Caco-2 (cell line): ENCODE measurements at regions not wholly inside any gene's neighbourhood (a gene's known extent, or its start where the extent isn't known, plus 50 kb on each side); places are given as distances from the start of the nearest gene placed in this dataset.

Experiments
- BruUV-seq: library from RNA; stranded (reverse); fragments of 400-500 nt; replicated peaks from 2 replicates; lab custom pipeline; 2021; lab: Mats Ljungman, UMichigan
- CTCF ChIA-PET: fragments of 300-600 bp; sonication (Branson Sonifier 250); formaldehyde crosslinking; loops from one replicate; lab custom pipeline; 2022; ENCODE audit warnings: antibody characterized with exemption; lab: Charles Lee
- POLR2A ChIA-PET: fragments of 300-600 bp; sonication (Branson Sonifier 250); formaldehyde crosslinking; loops from one replicate; lab custom pipeline; 2022; ENCODE audit warnings: antibody characterized with exemption; lab: Charles Lee
- DNase-seq, 2 experiments: peaks; one replicate each; pipeline versions ENCODE4 v3.0.0 to v3.0.0-alpha.2; 2020 to 2022
- H3K27me3 ChIP-seq: replicated peaks from 2 replicates; pipeline ENCODE4 v1.6.0; 2011; ENCODE audit warnings: low read length; ENCODE audit not compliant: control insufficient read depth, insufficient read depth
- H3K36me3 ChIP-seq: 2 replicates; pipeline ENCODE4 v1.5.1; 2011; ENCODE audit warnings: low read length; ENCODE audit not compliant: control insufficient read depth, insufficient read depth
- H3K4me1 ChIP-seq: fragments of 250-450 bp; sonication (Bioruptor Pico); 2 replicates; pipeline ENCODE4 v1.5.1; 2020; ENCODE audit warnings: mild to moderate bottlenecking
- H3K4me3 ChIP-seq: 2 replicates; pipeline ENCODE4 v1.5.1; 2011; ENCODE audit warnings: low read depth, mild to moderate bottlenecking, control low read depth, low read length
- H3K9me3 ChIP-seq: fragments of 250-450 bp; sonication (Bioruptor Pico); 2 replicates; pipeline ENCODE4 v1.5.1; 2020; ENCODE audit warnings: mild to moderate bottlenecking, moderate library complexity
- H3K27ac Mint-ChIP-seq: one replicate; pipeline ENCODE4 v1.8.0; 2022; ENCODE audit warnings: mixed read lengths; ENCODE audit not compliant: unreplicated experiment
- H3K27me3 Mint-ChIP-seq: one replicate; pipeline ENCODE4 v1.8.0; 2022; ENCODE audit warnings: mixed read lengths; ENCODE audit not compliant: insufficient read depth, unreplicated experiment
- H3K36me3 Mint-ChIP-seq: one replicate; pipeline ENCODE4 v1.8.0; 2022; ENCODE audit warnings: mild to moderate bottlenecking, mixed read lengths; ENCODE audit not compliant: insufficient read depth, unreplicated experiment
- H3K4me1 Mint-ChIP-seq: one replicate; pipeline ENCODE4 v1.8.0; 2022; ENCODE audit warnings: low read depth, mixed read lengths; ENCODE audit not compliant: unreplicated experiment
- H3K4me3 Mint-ChIP-seq: one replicate; pipeline ENCODE4 v1.8.0; 2022; ENCODE audit warnings: mild to moderate bottlenecking, moderate library complexity, mixed read lengths; ENCODE audit not compliant: unreplicated experiment
- H3K9me3 Mint-ChIP-seq: one replicate; pipeline ENCODE4 v1.8.0; 2022; ENCODE audit warnings: mixed read lengths; ENCODE audit not compliant: unreplicated experiment
- CTCF ChIP-seq, 2 experiments: fragments of 200-600 bp in 1 of 2; IDR thresholded peaks; 1 replicate in 1 of 2; 2 replicates in 1 of 2; pipeline versions ENCODE4 v1.5.1 to v1.8.0; 2011 to 2022; ENCODE audit warnings: antibody characterized with exemption in 1 of 2, control low read depth in 1 of 2, inconsistent platforms in 1 of 2, low read depth in 1 of 2, low read length in 1 of 2, mild to moderate bottlenecking in 1 of 2, moderate library complexity in 1 of 2; ENCODE audit not compliant: insufficient read depth in 1 of 2, severe bottlenecking in 1 of 2, unreplicated experiment in 1 of 2
- intact Hi-C: fragments of 100-400 bp; cut with micrococcal nuclease; formaldehyde crosslinking; loops from one replicate; pipeline ENCODE4 v1.10.0; 2022; ENCODE audit not compliant: unreplicated experiment

GRCh38 chr2:81061016-81061415 lies 756.5 kb upstream of the LRRTM1 start:
- BruUV-seq = no TSS peak
- no peak for TF ChIP-seq CTCF (IDR thresholded peaks at IDR 0.05; ENCODE audit: insufficient read depth in 1 of 2, low read depth in 1 of 2, low read length in 1 of 2, severe bottlenecking in 1 of 2, unreplicated experiment in 1 of 2)
- Mint-ChIP-seq H3K27ac (no peak overlapping the region), H3K4me1 (no peaks in the 10 kb centered on the region), H3K4me3 (no peak overlapping the region), H3K9me3 (no peaks in the 10 kb centered on the region), H3K27me3 (no peaks in the 10 kb centered on the region), H3K36me3 (no peaks in the 10 kb centered on the region)
- Histone ChIP-seq H3K27me3 (no peaks in the 10 kb centered on the region), H3K36me3 (no peaks in the 10 kb centered on the region), H3K4me3 (no peak overlapping the region), H3K9me3 (no peaks in the 10 kb centered on the region), H3K4me1 (no peaks in the 10 kb centered on the region)
- intact Hi-C loops = no loop called here
- no peak for DNase-seq
- CTCF ChIA-PET = no interaction called here
- POLR2A ChIA-PET = no interaction called here

- intact Hi-C loops = no loop called here
- CTCF ChIA-PET = no interaction called here
- no peaks in the 10 kb centered on the region for H3K36me3 Mint-ChIP-seq
- no peaks in the 10 kb centered on the region for H3K4me1 ChIP-seq
- no peaks in the 10 kb centered on the region for H3K9me3 ChIP-seq
- no peaks in the 10 kb centered on the region for H3K9me3 Mint-ChIP-seq
- POLR2A ChIA-PET = no interaction called here
- no TSS peak for BruUV-seq
- no peaks in the 10 kb centered on the region for H3K27me3 ChIP-seq
- no peak overlapping the region for H3K27ac Mint-ChIP-seq
- H3K4me3 ChIP-seq = no peak overlapping the region
- peaks cover 5% of the 10 kb centered on the region for H3K27me3 Mint-ChIP-seq
- H3K4me1 Mint-ChIP-seq = no peaks in the 10 kb centered on the region
- no peak for TF ChIP-seq CTCF (IDR thresholded peaks at IDR 0.05; ENCODE audit: insufficient read depth in 1 of 2, low read depth in 1 of 2, low read length in 1 of 2, severe bottlenecking in 1 of 2, unreplicated experiment in 1 of 2)
- DNase-seq = no peak
- H3K4me3 Mint-ChIP-seq = no peak overlapping the region
- no peaks in the 10 kb centered on the region for H3K36me3 ChIP-seq
These were observed 746.1 kb upstream of the LRRTM1 start for GRCh38 chr2:81050580-81051095.

- POLR2A ChIA-PET = no interaction called here
- no peaks in the 10 kb centered on the region for H3K4me1 ChIP-seq
- no peak overlapping the region for H3K27ac Mint-ChIP-seq
- no peaks in the 10 kb centered on the region for H3K27me3 ChIP-seq
- no peaks in the 10 kb centered on the region for H3K9me3 ChIP-seq
- no peaks in the 10 kb centered on the region for H3K36me3 Mint-ChIP-seq
- H3K9me3 Mint-ChIP-seq = no peaks in the 10 kb centered on the region
- no peaks in the 10 kb centered on the region for H3K27me3 Mint-ChIP-seq
- intact Hi-C loops = no loop called here
- H3K36me3 ChIP-seq = no peaks in the 10 kb centered on the region
- TF ChIP-seq CTCF (IDR thresholded peaks at IDR 0.05; ENCODE audit: insufficient read depth in 1 of 2, low read depth in 1 of 2, low read length in 1 of 2, severe bottlenecking in 1 of 2, unreplicated experiment in 1 of 2) = no peak
- no TSS peak for BruUV-seq
- no peak overlapping the region for H3K4me3 Mint-ChIP-seq
- no peak for DNase-seq
- CTCF ChIA-PET = no interaction called here
- H3K4me1 Mint-ChIP-seq = no peaks in the 10 kb centered on the region
- H3K4me3 ChIP-seq = no peak overlapping the region
These were observed 739.1 kb upstream of the LRRTM1 start for GRCh38 chr2:81043681-81044080.
